ENCODE measurements at regions not wholly inside any gene's neighbourhood (a gene's known extent, or its start where the extent isn't known, plus 50 kb on each side); places are given as distances from the start of the nearest gene placed in this dataset.

DNA sequence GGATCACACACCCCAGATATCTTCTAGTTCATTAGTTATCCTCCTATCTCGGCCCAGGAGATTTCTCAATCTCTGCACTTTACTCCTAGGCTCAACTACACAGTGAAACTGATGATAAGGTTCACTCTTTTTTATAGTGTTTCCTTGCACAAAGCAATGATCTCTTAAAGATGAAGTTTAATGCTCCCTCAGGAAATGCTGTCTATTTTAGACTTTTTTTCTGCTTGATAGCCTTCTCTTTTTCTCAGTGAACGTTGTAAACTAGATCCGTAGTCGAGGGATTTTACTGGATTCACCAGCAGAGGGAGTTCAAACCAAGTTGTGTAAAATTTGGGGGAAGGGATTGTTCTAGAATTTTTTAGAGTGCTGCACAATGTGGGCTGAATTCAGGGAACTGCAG, 269.6 kb downstream of the GBA3 start:
- no peaks in the 10 kb centered on the region for H3K9me3 ChIP-seq (ENCODE audit: control insufficient read depth in 5 of 5, low read length in 5 of 5)
- H3K4me1 ChIP-seq (ENCODE audit: control insufficient read depth in 5 of 5, insufficient read depth in 5 of 5, low read length in 5 of 5) = no peaks in the 10 kb centered on the region
- no peaks in the 10 kb centered on the region for H3K36me3 ChIP-seq (ENCODE audit: control insufficient read depth in 5 of 5, insufficient read depth in 5 of 5, low read length in 5 of 5)
- H3K4me3 ChIP-seq (ENCODE audit: low read depth in 1 of 5, low read length in 5 of 5) = no peak overlapping the region
- H3K9ac ChIP-seq (ENCODE audit: low read length in 5 of 5) = no peak overlapping the region
- no peaks in the 10 kb centered on the region for H3K27me3 ChIP-seq (ENCODE audit: control insufficient read depth in 5 of 5, insufficient read depth in 4 of 5, low read length in 5 of 5)
- no peak overlapping the region for H3K27ac ChIP-seq (ENCODE audit: low read depth, low read length)

GRCh38 chr4:22959483-22959882, 266.7 kb downstream of the GBA3 start:
- no peak overlapping the region for H3K4me3 ChIP-seq (ENCODE audit: low read depth in 1 of 5, low read length in 5 of 5)
- no peaks in the 10 kb centered on the region for H3K36me3 ChIP-seq (ENCODE audit: control insufficient read depth in 5 of 5, insufficient read depth in 5 of 5, low read length in 5 of 5)
- H3K27me3 ChIP-seq (ENCODE audit: control insufficient read depth in 5 of 5, insufficient read depth in 4 of 5, low read length in 5 of 5) = no peaks in the 10 kb centered on the region
- H3K9me3 ChIP-seq (ENCODE audit: control insufficient read depth in 5 of 5, low read length in 5 of 5) = no peaks in the 10 kb centered on the region
- H3K4me1 ChIP-seq (ENCODE audit: control insufficient read depth in 5 of 5, insufficient read depth in 5 of 5, low read length in 5 of 5) = no peaks in the 10 kb centered on the region
- H3K27ac ChIP-seq (ENCODE audit: low read depth, low read length) = no peak overlapping the region
- H3K9ac ChIP-seq (ENCODE audit: low read length in 5 of 5) = no peak overlapping the region

- Histone ChIP-seq H3K4me1 (ENCODE audit: control insufficient read depth in 5 of 5, insufficient read depth in 5 of 5, low read length in 5 of 5) (no peaks in the 10 kb centered on the region), H3K27me3 (ENCODE audit: control insufficient read depth in 5 of 5, insufficient read depth in 4 of 5, low read length in 5 of 5) (no peaks in the 10 kb centered on the region)
Observed at GRCh38 chr4:22957774-22958309, 265.1 kb downstream of the GBA3 start.

DNA sequence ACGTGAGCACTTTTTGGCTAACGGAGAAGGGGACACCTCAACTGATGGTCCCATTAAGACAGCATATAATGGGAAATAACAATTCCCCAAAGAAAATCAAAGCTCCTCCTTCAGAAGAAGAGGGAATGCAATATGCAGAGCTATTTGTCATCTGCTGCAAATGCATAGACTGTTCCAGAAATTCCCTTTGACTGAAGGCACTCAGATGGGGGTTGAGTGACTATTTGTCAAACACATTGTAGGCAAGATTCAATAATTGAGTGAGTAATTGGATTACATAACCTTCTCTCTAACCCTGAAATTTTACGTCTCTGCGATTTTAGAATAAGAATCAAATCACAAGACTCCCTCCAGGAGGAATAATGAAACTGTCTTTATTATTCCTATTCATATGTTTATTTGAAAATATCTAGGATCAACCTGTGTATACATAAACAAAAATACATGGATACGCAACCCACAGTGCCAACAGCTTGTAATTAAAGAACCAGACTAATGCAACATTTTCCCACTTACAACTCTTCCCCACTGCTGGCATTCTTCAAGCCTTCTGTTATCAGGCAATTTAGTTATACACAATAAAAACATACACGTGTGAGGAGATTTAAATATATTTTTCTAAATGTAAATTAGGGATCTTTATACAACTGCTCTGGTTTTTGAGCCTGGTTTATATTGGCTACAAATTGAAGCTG, 256.6 kb downstream of the GBA3 start:
- Histone ChIP-seq H3K9ac (ENCODE audit: low read length in 5 of 5) (no peak overlapping the region), H3K4me1 (ENCODE audit: control insufficient read depth in 5 of 5, insufficient read depth in 5 of 5, low read length in 5 of 5) (no peaks in the 10 kb centered on the region), H3K27ac (ENCODE audit: low read depth, low read length) (no peak overlapping the region), H3K27me3 (ENCODE audit: control insufficient read depth in 5 of 5, insufficient read depth in 4 of 5, low read length in 5 of 5) (no peaks in the 10 kb centered on the region), H3K9me3 (ENCODE audit: control insufficient read depth in 5 of 5, low read length in 5 of 5) (peaks cover 0 to 3% (median 0%) of the 10 kb centered on the region in 5 donors), H3K36me3 (ENCODE audit: control insufficient read depth in 5 of 5, insufficient read depth in 5 of 5, low read length in 5 of 5) (no peaks in the 10 kb centered on the region), H3K4me3 (ENCODE audit: low read depth in 1 of 5, low read length in 5 of 5) (no peak overlapping the region)

More at GRCh38 chr4:22957774-22958309, 265.1 kb downstream of the GBA3 start:
- Histone ChIP-seq H3K4me3 (ENCODE audit: low read depth in 1 of 5, low read length in 5 of 5) (no peak overlapping the region), H3K9ac (ENCODE audit: low read length in 5 of 5) (no peak overlapping the region), H3K9me3 (ENCODE audit: control insufficient read depth in 5 of 5, low read length in 5 of 5) (peaks cover 0 to 3% (median 0%) of the 10 kb centered on the region in 5 donors), H3K27ac (ENCODE audit: low read depth, low read length) (no peak overlapping the region), H3K36me3 (ENCODE audit: control insufficient read depth in 5 of 5, insufficient read depth in 5 of 5, low read length in 5 of 5) (no peaks in the 10 kb centered on the region)

DNA sequence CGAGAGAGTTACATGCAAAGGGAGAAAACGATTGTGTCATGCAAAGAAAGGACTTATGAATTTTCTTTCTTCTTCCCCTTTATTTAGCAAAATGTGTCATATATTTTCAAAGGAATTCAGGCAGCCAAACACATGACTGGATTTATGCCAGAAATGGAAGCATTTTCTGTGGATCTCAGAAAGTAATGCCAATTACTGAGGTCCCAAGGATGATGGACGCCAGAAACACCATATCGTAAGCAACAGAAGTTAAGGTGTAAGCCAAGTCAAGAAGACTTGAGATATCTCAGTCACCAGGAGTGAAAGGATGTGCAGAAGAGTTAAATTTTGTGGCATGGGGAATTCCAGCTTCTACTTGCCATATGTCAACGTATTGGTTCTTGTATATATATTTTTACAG, 255.1 kb downstream of the GBA3 start:
- H3K36me3 ChIP-seq (ENCODE audit: control insufficient read depth in 5 of 5, insufficient read depth in 5 of 5, low read length in 5 of 5) = no peaks in the 10 kb centered on the region
- H3K9me3 ChIP-seq (ENCODE audit: control insufficient read depth in 5 of 5, low read length in 5 of 5) = no peaks in the 10 kb centered on the region
- no peak overlapping the region for H3K27ac ChIP-seq (ENCODE audit: low read depth, low read length)
- no peaks in the 10 kb centered on the region for H3K4me1 ChIP-seq (ENCODE audit: control insufficient read depth in 5 of 5, insufficient read depth in 5 of 5, low read length in 5 of 5)
- no peak overlapping the region for H3K9ac ChIP-seq (ENCODE audit: low read length in 5 of 5)
- no peaks in the 10 kb centered on the region for H3K27me3 ChIP-seq (ENCODE audit: control insufficient read depth in 5 of 5, insufficient read depth in 4 of 5, low read length in 5 of 5)
- no peak overlapping the region for H3K4me3 ChIP-seq (ENCODE audit: low read depth in 1 of 5, low read length in 5 of 5)

GRCh38 chr4:22942920-22943559, 250.3 kb downstream of the GBA3 start:
- no peaks in the 10 kb centered on the region for H3K4me1 ChIP-seq (ENCODE audit: control insufficient read depth in 5 of 5, insufficient read depth in 5 of 5, low read length in 5 of 5)

GRCh38 chr4:22941688-22942375, 249.1 kb downstream of the GBA3 start:
- Histone ChIP-seq H3K9ac (ENCODE audit: low read length in 5 of 5) (no peak overlapping the region), H3K36me3 (ENCODE audit: control insufficient read depth in 5 of 5, insufficient read depth in 5 of 5, low read length in 5 of 5) (no peaks in the 10 kb centered on the region), H3K27ac (ENCODE audit: low read depth, low read length) (no peak overlapping the region), H3K4me3 (ENCODE audit: low read depth in 1 of 5, low read length in 5 of 5) (no peak overlapping the region), H3K4me1 (ENCODE audit: control insufficient read depth in 5 of 5, insufficient read depth in 5 of 5, low read length in 5 of 5) (no peaks in the 10 kb centered on the region), H3K27me3 (ENCODE audit: control insufficient read depth in 5 of 5, insufficient read depth in 4 of 5, low read length in 5 of 5) (no peaks in the 10 kb centered on the region), H3K9me3 (ENCODE audit: control insufficient read depth in 5 of 5, low read length in 5 of 5) (no peaks in the 10 kb centered on the region)

More at GRCh38 chr4:22942920-22943559, 250.3 kb downstream of the GBA3 start:
- Histone ChIP-seq H3K9me3 (ENCODE audit: control insufficient read depth in 5 of 5, low read length in 5 of 5) (no peaks in the 10 kb centered on the region), H3K27me3 (ENCODE audit: control insufficient read depth in 5 of 5, insufficient read depth in 4 of 5, low read length in 5 of 5) (no peaks in the 10 kb centered on the region), H3K36me3 (ENCODE audit: control insufficient read depth in 5 of 5, insufficient read depth in 5 of 5, low read length in 5 of 5) (no peaks in the 10 kb centered on the region), H3K9ac (ENCODE audit: low read length in 5 of 5) (no peak overlapping the region), H3K27ac (ENCODE audit: low read depth, low read length) (no peak overlapping the region), H3K4me3 (ENCODE audit: low read depth in 1 of 5, low read length in 5 of 5) (no peak overlapping the region)

DNA sequence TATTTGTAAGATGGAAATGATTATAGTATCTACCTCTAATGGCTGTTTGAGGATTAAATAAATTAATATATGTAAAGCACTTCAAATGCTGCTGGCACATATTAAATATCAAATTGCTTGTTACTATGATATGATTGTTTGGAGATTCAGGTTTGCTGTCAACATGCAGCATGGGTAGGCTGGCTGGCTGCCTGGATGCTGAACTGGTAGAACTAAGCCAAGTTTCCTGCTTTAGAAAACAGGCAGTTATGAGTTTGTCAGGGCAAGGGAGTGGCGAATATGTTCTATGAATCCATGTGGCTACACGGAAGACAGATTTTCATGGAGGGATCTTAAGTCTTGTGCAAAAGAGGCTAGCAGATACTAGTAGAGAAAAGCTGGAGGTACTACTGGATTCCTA, 239.6 kb downstream of the GBA3 start:
- Histone ChIP-seq H3K9ac (ENCODE audit: low read length in 5 of 5) (no peak overlapping the region), H3K27ac (ENCODE audit: low read depth, low read length) (no peak overlapping the region), H3K9me3 (ENCODE audit: control insufficient read depth in 5 of 5, low read length in 5 of 5) (peaks cover 0 to 3% (median 0%) of the 10 kb centered on the region in 5 donors), H3K4me1 (ENCODE audit: control insufficient read depth in 5 of 5, insufficient read depth in 5 of 5, low read length in 5 of 5) (no peaks in the 10 kb centered on the region), H3K27me3 (ENCODE audit: control insufficient read depth in 5 of 5, insufficient read depth in 4 of 5, low read length in 5 of 5) (no peaks in the 10 kb centered on the region), H3K36me3 (ENCODE audit: control insufficient read depth in 5 of 5, insufficient read depth in 5 of 5, low read length in 5 of 5) (no peaks in the 10 kb centered on the region), H3K4me3 (ENCODE audit: low read depth in 1 of 5, low read length in 5 of 5) (no peak overlapping the region)

DNA sequence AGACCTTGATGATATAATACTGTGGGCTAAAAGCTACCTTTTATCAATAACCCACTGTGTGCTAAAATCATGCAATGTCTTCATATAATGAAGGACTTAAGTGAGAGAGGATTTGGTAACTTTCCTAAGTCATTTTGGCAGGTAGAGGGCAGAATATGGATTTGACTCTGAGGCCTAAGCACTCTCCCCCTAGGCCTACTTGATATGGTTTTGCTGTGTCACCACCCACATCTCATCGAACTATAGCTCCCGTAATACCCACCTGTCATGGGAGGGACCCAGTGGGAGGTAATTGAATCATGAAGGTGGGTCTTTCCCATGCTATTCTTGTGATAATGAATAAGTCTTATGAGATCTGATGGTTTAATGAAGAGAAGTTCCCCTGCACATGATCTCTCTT, 229.7 kb downstream of the GBA3 start:
- H3K4me1 ChIP-seq (ENCODE audit: control insufficient read depth in 5 of 5, insufficient read depth in 5 of 5, low read length in 5 of 5) = no peaks in the 10 kb centered on the region
- H3K36me3 ChIP-seq (ENCODE audit: control insufficient read depth in 5 of 5, insufficient read depth in 5 of 5, low read length in 5 of 5) = no peaks in the 10 kb centered on the region
- no peaks in the 10 kb centered on the region for H3K9me3 ChIP-seq (ENCODE audit: control insufficient read depth in 5 of 5, low read length in 5 of 5)
- no peak overlapping the region for H3K27ac ChIP-seq (ENCODE audit: low read depth, low read length)
- no peak overlapping the region for H3K9ac ChIP-seq (ENCODE audit: low read length in 5 of 5)
- no peak overlapping the region for H3K4me3 ChIP-seq (ENCODE audit: low read depth in 1 of 5, low read length in 5 of 5)
- peaks cover 0 to 3% (median 0%) of the 10 kb centered on the region in 5 donors for H3K27me3 ChIP-seq (ENCODE audit: control insufficient read depth in 5 of 5, insufficient read depth in 4 of 5, low read length in 5 of 5)

- Histone ChIP-seq H3K4me3 (ENCODE audit: low read depth in 1 of 5, low read length in 5 of 5) (no peak overlapping the region), H3K27ac (ENCODE audit: low read depth, low read length) (no peak overlapping the region), H3K36me3 (ENCODE audit: control insufficient read depth in 5 of 5, insufficient read depth in 5 of 5, low read length in 5 of 5) (no peaks in the 10 kb centered on the region), H3K9ac (ENCODE audit: low read length in 5 of 5) (no peak overlapping the region), H3K9me3 (ENCODE audit: control insufficient read depth in 5 of 5, low read length in 5 of 5) (no peaks in the 10 kb centered on the region), H3K27me3 (ENCODE audit: control insufficient read depth in 5 of 5, insufficient read depth in 4 of 5, low read length in 5 of 5) (peaks cover 0 to 3% (median 0%) of the 10 kb centered on the region in 5 donors), H3K4me1 (ENCODE audit: control insufficient read depth in 5 of 5, insufficient read depth in 5 of 5, low read length in 5 of 5) (no peaks in the 10 kb centered on the region)
Observed at GRCh38 chr4:22921936-22922335, 229.2 kb downstream of the GBA3 start.
